HT1080 (cell line): ENCODE measurements at regions not wholly inside any gene's neighbourhood (a gene's known extent, or its start where the extent isn't known, plus 50 kb on each side); places are given as distances from the start of the nearest gene placed in this dataset.

Experiments used
- DNase-seq: peaks from one replicate; pipeline ENCODE4 v3.0.0-alpha.2; 2015; ENCODE audit warnings: low read depth

- no peak for DNase-seq
These were observed 49.9 kb downstream of the CNTN3 start for GRCh38 chr3:74564560-74564959.

GRCh38 chr3:74562558-74563269 is 51.7 kb downstream of the CNTN3 start:
- DNase-seq = no peak

- no peak for DNase-seq
These were observed 52.6 kb downstream of the CNTN3 start for GRCh38 chr3:74561881-74562280.

GRCh38 chr3:74559261-74559660 is 55.2 kb downstream of the CNTN3 start:
- no peak for DNase-seq

GRCh38 chr3:74550686-74551085 is 63.8 kb downstream of the CNTN3 start:
- no peak for DNase-seq

GRCh38 chr3:74546426-74546825 is 68.0 kb downstream of the CNTN3 start:
- DNase-seq = peak; percentile 66

GRCh38 chr3:74542441-74542840 is 72.0 kb downstream of the CNTN3 start:
- no peak for DNase-seq

GRCh38 chr3:74539876-74540275 is 74.6 kb downstream of the CNTN3 start:
- no peak for DNase-seq

GRCh38 chr3:74538669-74539068 is 75.8 kb downstream of the CNTN3 start:
- DNase-seq = no peak

- DNase-seq = peak; percentile 60
These were observed 76.6 kb downstream of the CNTN3 start for GRCh38 chr3:74537857-74538256.

GRCh38 chr3:74537164-74537563 is 77.3 kb downstream of the CNTN3 start:
- DNase-seq = no peak

GRCh38 chr3:74535281-74535680 is 79.2 kb downstream of the CNTN3 start:
- DNase-seq = no peak

GRCh38 chr3:74534611-74535010 is 79.8 kb downstream of the CNTN3 start:
- no peak for DNase-seq

GRCh38 chr3:74532446-74532845 is 82.0 kb downstream of the CNTN3 start:
- peak; percentile 91 for DNase-seq

- DNase-seq = peak; percentile 86
These were observed 83.0 kb downstream of the CNTN3 start for GRCh38 chr3:74531491-74531890.

GRCh38 chr3:74529145-74529544 is 85.3 kb downstream of the CNTN3 start:
- no peak for DNase-seq

GRCh38 chr3:74527566-74527965 is 86.9 kb downstream of the CNTN3 start:
- DNase-seq = no peak

- peak; percentile 74 for DNase-seq
These were observed 90.6 kb downstream of the CNTN3 start for GRCh38 chr3:74523811-74524210.

GRCh38 chr3:74520895-74521294 is 93.6 kb downstream of the CNTN3 start:
- DNase-seq = no peak

- no peak for DNase-seq
These were observed 95.8 kb downstream of the CNTN3 start for GRCh38 chr3:74518610-74519009.

- DNase-seq = no peak
These were observed 98.4 kb downstream of the CNTN3 start for GRCh38 chr3:74516019-74516418.

GRCh38 chr3:74515451-74515850 is 99.0 kb downstream of the CNTN3 start:
- DNase-seq = no peak

GRCh38 chr3:74511078-74511477 is 103.4 kb downstream of the CNTN3 start:
- DNase-seq = no peak
